ENCODE measurements at regions not wholly inside any gene's neighbourhood (a gene's known extent, or its start where the extent isn't known, plus 50 kb on each side); places are given as distances from the start of the nearest gene placed in this dataset.

DNA sequence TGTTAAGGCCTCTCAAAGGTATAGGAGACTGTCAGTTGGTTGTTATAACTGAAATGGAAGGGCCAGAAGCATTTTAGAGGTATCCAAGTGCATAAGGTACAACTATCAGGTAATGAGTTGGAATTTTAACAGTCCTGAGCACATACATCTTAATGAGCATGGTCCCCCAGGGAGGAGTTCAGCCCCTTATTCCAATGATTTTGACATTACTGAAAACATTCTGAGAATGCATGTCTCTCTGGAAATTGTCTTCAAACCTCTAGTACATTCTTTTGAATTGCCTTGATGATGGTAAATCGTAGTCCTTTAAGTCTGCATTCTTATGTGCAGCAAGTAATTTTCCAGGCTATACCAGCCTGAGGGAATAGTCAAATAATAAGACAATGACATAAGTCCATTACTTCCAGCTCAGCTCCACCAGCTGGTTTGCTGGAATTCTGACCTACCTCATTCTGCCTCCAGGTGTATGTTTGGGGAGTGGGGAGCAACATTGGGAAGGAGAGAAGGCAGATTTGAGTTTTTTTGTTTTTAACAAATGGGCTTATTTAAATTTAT lies 239.2 kb downstream of the MSRB3 start:
- no peak for DNase-seq (ENCODE audit: low read depth)

DNA sequence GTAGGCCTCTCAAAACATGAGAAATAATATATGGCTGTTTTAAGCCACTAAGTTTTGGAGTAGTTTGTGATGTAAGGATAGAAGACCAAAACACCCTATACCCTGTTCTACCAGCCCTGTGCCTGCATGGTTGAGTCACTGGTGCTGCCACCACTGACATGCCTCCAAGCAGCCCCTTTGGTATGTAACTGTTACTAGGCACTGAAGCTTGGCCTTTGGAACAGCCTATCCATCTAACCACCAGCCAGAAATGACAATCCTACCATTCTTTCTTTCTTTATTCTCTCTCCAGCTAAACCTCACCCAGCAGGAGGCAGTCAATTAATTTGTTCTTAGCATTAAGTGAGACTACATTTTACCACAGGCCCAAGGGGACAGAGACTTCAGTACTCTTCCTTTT lies 240.3 kb downstream of the MSRB3 start:
- DNase-seq (ENCODE audit: low read depth), result no peak

DNA sequence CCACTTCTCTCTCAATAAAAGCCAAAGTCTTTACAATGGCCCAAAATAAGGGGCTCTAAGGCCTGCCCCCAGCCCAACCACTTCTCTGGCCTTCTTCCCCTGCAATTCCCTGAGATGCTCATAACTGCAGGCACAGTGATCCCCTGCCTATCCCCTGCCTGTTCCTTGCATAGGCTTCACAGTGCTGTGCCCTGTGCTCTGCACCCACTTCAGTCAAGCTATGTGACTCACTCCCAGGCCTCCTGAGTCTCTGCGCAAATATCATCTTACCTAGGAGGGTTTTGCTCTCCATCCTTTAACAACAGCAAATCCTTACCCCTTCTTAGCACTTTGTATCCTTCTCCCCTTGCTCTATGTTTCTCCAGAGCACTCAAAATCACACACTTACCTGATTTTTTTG lies 242.2 kb downstream of the MSRB3 start:
- no peak for DNase-seq (ENCODE audit: low read depth)

DNA sequence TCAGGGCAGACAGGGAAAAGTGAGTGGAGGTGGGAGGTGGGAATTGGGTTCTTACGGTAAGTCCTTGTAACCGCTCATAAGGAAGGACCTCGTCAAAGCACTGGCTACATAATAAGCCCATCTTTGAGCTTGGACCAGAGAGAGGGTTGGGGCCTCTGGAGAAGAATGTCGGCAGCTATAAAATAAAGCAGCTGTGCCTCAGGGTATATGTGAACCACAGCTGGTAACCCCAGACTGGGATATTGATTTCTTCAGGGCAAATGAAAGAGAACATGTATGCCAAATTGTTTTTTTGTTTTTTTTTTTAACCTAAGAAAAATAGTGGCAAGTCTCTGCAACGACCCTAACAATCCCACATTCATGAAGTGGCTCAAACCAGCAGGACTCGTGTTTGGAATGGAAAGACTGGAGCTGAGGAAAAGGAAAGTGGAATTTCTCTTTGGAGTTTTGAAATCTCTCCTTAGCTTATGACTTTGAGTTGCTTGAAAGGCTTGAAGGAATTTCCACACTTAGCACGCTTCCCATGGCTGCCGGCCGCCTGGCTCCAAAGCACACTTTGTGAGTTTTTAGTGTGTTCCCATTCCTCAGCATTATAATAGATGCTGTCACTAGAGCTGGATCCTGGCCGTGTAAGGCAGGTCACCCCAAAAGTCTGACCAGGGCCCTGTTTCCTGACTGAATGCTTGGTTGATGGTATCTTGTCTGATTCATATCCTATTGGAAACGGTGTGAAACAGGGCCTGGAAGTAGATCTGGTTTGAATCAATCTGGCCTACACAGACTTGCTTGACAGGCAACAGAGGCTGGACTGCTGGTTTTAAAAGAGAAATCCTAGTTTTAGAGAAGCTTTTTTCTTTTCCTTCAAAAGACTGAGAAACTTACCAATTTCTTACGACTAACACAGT lies 244.7 kb downstream of the MSRB3 start:
- DNase-seq (ENCODE audit: low read depth), result no peak

DNA sequence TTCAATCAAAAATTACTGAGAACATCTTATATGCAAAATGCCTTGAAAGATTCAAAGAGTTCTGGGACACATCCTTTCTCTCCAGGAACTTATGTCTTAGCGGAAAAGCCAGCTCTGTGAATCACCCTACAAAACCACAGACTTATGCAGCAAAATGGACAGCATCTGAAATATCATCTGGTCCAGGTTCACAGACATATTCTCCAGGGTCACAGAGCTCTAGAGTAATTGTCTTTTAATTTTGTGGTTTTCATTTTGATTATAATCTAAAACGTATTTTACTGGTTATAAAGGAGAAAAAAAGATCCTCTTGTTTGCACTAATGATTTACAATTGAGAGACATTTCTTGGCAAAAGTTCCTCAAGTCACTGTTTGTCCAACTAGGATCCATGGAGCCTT lies 246.2 kb downstream of the MSRB3 start:
- peak; percentile 74 for DNase-seq (ENCODE audit: low read depth)

DNA sequence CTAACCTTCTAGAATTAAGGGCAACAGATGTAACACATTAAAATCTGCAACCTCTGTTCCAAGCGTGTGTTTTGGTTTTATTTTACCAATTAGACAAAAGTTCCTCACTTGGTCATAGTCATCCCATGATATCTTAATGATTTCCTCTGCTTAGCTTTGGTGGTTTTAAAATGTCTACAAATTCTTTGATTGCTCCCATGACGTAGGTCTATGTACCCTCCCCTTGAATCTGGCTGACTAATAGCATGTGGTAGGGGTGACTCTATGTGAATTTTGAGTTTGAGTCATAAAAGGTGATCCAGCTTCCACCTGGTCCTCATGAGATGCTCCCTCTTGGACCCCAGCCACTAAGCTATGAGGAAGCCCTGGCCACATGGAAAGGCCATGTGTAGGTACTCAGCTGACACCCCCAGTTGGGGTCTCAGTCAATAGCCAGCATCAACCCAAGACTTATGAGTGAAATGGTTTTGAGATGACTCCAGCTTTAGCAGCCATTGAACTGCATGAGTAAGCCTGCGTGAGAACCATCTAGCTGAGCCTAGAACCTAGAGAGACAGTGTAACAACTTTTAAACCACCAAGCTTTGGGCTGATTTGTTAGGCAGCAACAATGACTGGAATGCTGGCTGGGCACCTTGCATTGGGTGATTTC lies 247.1 kb downstream of the MSRB3 start:
- peak; percentile 72 for DNase-seq (ENCODE audit: low read depth)

DNA sequence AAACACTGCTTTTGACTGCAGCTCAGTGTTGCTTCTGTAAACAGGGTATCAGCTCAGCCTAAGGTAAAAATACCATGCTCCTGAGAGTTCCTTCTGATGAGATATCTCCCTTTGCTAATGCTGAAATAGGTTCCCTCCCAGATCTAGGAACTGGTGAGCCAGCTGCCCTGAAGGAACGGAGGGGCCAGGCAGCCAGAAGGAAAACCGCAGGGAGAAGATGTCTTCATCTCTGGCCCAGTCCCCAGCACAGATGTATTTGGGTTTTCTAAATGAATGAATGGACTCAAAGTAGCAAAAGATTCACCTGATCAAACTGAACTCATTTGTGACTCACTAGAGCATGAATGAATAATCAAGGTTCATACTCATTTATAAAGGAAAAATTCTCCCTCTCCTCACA lies 247.8 kb downstream of the MSRB3 start:
- DNase-seq (ENCODE audit: low read depth), result no peak

DNA sequence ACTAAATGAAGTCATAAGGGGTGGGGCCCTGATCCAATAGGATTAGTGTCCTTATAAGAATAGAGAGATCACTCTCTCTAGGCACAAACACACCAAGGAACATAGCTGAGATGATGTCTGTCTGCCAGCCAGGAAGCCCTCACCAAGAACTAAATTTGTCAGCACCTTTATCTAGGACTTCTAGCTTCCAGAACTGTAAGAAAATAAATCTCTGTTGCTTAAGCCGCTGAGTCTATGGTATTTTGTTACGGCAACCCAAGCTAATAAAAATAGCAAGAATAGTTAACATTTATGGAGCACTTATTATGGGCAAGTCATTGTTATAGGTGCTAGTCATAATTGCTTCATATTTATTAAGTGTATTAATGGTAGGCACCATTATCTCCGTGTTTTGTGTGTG lies 249.6 kb downstream of the MSRB3 start:
- no peak for DNase-seq (ENCODE audit: low read depth)

DNA sequence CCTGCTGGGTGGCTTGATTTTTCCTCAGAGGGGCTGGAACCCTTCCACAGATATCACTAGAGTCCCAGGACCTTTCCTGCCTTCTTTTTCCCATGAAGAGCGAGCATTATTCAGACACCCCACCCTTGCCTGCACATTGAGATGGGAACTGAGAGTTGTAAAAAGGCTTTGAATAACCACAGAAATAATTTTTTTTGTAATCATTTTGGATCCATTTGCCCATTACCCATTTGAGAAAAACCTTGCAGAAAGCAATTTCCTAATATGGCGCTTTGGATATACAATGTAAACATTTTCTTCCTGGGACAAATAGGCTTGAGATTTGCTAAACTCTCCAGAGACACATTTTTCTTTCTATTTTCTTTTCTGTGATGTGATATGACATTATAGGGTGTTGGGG lies 250.6 kb downstream of the MSRB3 start:
- DNase-seq (ENCODE audit: low read depth), result no peak

DNA sequence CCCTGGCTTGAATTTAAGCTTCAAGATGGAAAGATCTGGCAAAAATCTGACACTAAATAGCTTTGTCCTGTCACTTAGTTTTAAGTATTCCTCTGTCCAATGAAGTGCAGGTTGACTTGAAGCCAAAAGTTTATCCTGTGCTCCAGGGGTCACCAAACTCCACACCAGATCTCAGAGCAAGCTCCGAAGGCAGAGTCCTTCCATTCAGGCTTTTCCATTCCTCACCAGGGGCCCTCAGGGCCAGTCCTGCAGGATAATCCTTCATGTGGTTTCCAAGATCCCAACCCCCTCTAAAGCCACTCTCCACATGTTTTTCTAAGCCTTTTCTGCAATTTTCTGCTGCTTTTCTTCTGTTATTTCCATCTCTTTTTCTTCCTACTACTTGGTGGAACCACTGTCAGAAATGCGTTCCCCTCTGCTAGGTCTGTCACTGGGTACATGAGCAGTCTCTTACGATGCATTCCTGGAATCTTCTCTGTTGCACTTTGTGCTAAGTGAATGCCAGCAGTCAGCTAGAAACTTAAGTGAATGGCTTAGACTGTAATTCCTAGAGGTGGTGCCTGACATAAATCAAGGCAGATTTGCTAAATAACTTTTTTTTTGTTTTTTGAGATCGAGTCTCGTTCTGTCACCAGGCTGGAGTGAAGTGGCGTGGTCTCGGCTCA lies 251.4 kb downstream of the MSRB3 start:
- DNase-seq (ENCODE audit: low read depth), result no peak

DNA sequence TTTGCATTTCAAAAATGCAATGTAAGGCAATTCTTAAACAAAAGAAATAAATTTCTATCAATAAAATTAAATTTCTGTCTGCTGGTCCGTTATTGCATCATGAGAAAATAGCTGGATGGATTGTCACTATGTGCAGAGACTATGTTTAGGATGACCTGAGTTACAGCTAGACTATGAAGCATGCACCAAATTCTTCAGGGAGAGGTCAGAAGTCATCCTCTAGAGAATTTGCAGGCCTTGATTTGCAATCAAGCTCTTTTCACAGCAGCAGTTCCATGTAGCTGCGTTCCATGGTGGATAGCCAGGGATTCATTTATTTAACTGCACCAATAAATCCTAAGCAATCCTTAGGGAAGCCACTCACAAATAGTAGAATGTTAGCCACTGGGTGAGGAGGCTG lies 253.7 kb downstream of the MSRB3 start:
- DNase-seq (ENCODE audit: low read depth), result no peak

DNA sequence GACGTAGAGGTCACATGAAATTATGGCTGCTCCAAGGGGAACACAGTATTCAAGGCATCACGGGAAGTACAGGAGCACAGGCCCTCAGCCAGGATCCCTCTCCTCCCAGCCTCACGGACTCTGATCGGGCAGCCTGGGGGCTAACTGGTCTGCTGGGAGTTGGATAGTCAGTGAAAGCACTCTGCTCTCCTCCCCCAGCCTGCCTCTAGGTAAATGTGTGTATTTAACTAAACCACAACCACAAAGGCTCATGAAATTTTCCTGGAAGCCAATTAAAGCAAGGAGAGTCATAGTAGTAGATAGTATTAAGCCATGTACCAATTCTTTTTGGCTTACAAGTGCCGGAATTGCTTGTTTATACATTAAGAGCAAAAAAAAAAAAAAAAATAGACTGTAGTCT lies 254.3 kb downstream of the MSRB3 start:
- DNase-seq (ENCODE audit: low read depth), result peak; percentile 96

DNA sequence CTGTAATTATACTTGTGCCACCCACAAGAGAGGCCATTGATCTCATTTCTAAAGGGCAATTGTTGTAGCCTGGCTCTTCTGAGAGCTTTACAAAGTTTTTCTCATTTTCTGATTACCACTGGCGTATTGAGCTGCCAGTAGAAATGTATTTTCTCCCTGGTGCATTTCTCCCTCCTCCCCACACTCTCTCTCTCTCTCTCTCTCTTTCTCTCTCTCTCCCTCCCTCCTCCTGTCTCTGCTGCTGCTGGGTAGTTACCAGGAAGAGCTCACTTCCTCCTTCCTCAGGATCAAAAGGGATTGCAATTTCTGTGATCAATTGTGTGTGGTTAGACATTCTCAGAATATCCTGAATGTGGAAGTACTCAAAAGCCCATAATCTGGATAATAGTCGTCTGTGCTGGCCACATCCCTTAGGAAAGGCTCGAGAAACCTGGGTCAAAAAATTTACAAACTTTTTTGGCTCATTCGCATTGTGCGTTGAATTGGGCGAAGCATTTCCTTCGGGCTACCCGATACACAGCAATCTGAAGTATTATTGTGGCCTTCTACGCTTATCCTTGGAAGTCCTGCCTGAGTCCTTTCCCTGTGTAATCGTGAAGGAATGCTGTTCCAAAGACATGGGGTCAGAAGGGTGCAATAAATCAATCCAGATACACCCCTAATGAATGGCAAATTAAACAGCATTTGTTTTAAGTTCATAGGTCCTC lies 254.8 kb downstream of the MSRB3 start:
- DNase-seq (ENCODE audit: low read depth), result peak; percentile 62

DNA sequence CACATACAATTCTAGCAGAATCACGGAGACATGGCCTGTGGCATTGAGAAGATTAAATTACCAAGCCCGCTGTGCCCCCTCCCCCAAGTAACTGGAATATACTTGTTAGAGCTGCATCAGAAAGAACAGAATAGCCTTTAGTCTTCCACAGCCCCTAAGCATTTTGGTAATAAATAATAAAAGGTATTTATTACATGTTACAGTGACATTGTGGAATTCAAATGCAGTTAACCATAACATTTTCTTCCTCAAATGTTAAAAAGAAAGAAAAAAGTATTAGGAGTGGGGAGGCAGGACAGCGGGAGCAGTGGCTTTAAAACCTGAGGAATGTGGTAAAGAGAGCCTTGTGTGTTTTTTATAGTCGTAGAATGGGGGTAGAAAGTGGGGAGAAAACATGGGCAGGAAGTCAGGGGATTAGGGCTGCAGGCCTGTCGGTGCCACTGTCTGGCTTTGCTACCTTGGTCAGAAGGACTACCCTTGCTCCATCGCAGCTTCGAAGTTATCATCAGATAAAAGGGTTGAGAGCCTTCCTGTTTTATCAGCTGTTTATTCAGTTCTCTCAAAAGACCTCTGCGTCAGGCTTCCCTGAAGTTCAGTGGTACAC lies 255.9 kb downstream of the MSRB3 start:
- DNase-seq (ENCODE audit: low read depth), result peak; percentile 48

DNA sequence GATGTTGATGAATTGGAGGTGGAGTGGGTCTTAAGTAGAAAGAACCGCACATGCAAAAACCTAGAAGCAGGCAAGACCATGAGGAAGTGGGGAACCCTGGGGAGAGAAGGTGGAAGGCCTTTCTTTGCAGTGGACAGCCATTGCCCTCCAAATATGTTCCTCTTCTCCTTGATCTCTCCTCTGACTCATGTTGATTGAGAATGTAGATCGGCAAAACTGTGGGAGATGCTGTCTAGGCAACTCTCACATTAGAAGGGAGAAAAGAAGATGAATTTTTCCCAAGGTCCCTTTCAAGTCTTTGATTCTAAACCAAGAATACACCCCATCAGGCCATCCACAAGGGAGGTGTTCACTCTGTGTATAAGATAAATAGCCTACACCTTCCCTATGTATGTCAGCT lies 257.5 kb downstream of the MSRB3 start:
- peak; percentile 28 for DNase-seq (ENCODE audit: low read depth)

DNA sequence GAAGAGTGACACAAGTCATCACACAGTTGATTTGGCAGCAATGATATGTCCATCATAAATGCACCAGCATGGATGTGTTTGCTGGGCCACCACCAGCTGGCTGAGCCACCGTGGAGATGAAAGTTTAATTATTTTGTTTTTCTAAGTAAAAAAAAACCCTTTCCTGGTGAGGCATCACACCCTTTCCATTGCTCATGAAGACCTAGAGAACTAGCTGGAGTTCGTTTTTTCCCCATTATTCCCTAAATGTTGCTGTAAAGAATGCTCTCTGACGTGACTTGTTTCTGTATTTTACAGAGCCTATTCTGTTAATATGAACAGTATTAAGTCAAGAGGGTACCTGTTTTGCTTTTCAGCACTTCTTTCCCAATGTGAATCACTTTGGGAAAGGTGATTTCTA lies 257.9 kb downstream of the MSRB3 start:
- no peak for DNase-seq (ENCODE audit: low read depth)

DNA sequence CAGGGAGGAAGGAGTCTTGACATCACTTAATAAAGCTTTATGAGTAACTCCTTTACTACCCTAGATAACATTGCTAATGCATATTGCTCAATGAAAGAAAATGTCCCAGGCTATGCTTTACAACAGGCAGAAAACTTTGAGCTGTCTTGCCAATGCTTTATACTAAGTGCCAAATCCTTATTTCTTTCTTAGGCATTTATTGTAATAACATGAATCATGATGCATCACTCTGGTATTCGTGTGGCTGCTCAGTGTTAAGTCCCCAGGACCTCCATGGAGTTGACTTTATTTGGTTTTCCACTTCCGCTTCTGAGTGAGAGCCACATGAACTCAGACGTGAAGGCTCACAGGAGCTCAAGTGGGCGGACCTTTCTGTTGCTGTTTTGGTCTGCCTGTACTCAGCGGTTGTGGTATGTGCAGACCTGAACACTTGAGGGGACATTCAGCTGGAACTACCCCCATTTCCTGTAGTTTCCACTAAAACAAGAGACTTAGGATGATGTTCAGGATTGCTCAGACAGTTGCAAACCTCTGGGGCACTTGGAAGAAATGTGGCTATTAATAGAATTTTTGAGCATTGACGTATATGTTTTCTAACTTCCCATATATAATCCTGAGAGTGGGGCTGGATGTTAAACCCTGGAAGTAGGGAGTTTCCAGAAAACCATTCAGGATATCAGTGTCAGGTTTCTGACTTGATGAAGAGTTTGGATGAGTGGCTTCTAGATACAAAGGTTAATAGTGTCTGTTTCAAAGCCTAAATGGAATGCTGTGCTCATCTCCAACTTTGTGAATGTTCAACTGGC lies 258.6 kb downstream of the MSRB3 start:
- DNase-seq (ENCODE audit: low read depth), result peak; percentile 99

DNA sequence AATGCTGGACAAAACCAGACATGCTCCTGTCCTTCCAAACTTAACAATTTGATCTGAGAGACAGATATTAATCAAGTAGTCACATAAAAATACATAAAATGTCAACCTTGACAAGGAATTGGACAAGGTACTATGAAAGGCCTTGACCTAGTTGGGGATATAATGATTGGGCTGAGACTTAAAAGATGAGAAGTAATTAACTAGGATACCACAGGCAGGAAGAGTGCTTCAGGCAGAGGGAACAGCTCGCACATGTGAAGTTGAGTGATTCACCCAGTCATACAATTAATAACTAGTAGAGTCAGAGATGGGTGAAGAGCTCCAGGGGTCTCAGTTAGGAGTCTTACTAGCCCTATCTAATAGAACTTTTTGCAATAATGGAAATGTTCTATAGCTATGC lies 259.5 kb downstream of the MSRB3 start:
- DNase-seq (ENCODE audit: low read depth), result no peak

DNA sequence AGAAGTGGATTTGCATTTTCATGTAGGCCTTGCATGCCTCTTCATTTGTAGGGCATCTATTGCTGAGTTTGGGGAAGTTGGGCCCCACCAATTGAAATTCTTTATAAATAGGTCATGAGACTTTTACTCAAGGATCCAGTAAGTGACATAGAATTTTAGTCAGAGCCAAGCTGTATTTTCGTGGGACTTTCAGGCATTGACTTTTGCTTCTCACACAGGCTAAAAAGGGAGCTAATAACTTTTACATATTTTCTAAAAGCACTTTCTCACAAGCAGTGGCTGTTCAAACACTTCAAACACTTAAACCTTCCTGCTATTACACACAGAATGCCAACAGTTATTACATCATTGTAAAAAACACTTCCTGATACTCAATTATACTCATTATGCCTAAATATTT lies 260.5 kb downstream of the MSRB3 start:
- no peak for DNase-seq (ENCODE audit: low read depth)

DNA sequence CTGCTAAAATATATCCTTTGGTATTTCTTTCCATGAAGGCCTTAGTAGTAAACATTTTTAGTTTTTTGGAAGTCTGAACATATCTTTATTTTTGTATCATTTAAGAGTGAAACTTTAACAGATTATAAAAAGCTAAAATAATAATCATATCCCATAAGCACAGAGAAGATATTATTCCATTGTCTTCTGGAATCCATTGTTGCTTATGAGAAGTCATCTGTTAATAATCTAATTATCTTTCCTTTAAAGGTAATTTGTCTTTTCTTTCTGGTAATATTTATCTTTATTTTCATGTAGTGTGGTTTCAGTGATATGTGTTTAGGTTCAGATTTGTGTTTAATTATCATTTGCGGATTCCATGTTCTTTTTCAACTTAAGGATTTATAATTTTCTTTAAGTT lies 261.7 kb downstream of the MSRB3 start:
- no peak for DNase-seq (ENCODE audit: low read depth)

DNA sequence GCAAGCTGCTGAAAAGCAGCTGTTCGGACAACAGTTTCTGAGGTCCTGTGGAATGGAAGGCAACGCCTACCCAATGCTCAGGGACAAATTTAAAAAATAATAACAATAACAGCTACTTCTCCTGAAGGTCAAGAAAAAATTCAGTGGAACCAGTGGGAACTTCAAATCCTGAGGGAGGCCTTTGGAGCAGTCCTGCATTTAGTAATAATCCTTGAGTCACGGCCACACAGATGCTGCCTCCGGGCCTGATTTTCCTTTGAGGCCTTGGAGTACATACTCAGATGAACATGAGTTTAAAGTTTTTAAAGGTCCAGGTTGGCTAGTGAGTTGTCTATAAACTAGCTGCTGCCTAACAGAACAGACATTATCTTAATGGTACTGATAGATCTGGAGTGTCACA lies 268.0 kb downstream of the MSRB3 start:
- no peak for DNase-seq (ENCODE audit: low read depth)
